ENCODE measurements at regions not wholly inside any gene's neighbourhood (a gene's known extent, or its start where the extent isn't known, plus 50 kb on each side); places are given as distances from the start of the nearest gene placed in this dataset.

GRCh38 chr2:236904389-236905263 lies 181.1 kb upstream of the COPS8 start:
- Histone ChIP-seq H3K9me3 (no peaks in the 10 kb centered on the region), H3K4me3 (no peak overlapping the region), H3K36me3 (ENCODE audit: low read depth) (no peaks in the 10 kb centered on the region), H3K4me1 (ENCODE audit: low read depth) (no peaks in the 10 kb centered on the region)
- intact Hi-C loops (cut with DNase I, micrococcal nuclease), result no loop called here
- no peak for TF ChIP-seq CTCF (IDR thresholded peaks at IDR 0.05)
- ATAC-seq (no peak), DNase-seq (no peak)

- intact Hi-C loops (cut with DNase I, micrococcal nuclease), result no loop called here
- H3K9me3 ChIP-seq, result no peaks in the 10 kb centered on the region
- no peaks in the 10 kb centered on the region for H3K4me1 ChIP-seq (ENCODE audit: low read depth)
- no peaks in the 10 kb centered on the region for H3K36me3 ChIP-seq (ENCODE audit: low read depth)
- no peak for ATAC-seq
- no peak overlapping the region for H3K4me3 ChIP-seq
- no peak for DNase-seq
- TF ChIP-seq CTCF (IDR thresholded peaks at IDR 0.05), result no peak
Observed at GRCh38 chr2:236905976-236906375, 179.7 kb upstream of the COPS8 start.

GRCh38 chr2:236908439-236909192 lies 177.1 kb upstream of the COPS8 start:
- no peak for TF ChIP-seq CTCF (IDR thresholded peaks at IDR 0.05)
- H3K9me3 ChIP-seq, result no peaks in the 10 kb centered on the region
- no peaks in the 10 kb centered on the region for H3K36me3 ChIP-seq (ENCODE audit: low read depth)
- no peak overlapping the region for H3K4me3 ChIP-seq
- H3K4me1 ChIP-seq (ENCODE audit: low read depth), result no peaks in the 10 kb centered on the region
- intact Hi-C loops (cut with DNase I, micrococcal nuclease), result no loop called here
- DNase-seq, result no peak
- no peak for ATAC-seq

- no peak for DNase-seq
- TF ChIP-seq CTCF (IDR thresholded peaks at IDR 0.05), result no peak
- Histone ChIP-seq H3K36me3 (ENCODE audit: low read depth) (no peaks in the 10 kb centered on the region), H3K4me1 (ENCODE audit: low read depth) (no peaks in the 10 kb centered on the region), H3K9me3 (no peaks in the 10 kb centered on the region), H3K4me3 (no peak overlapping the region)
- intact Hi-C loops (cut with DNase I, micrococcal nuclease), result no loop called here
- no peak for ATAC-seq
Observed at GRCh38 chr2:236909193-236909504, 176.5 kb upstream of the COPS8 start.

GRCh38 chr2:236909802-236910201 lies 175.9 kb upstream of the COPS8 start:
- H3K36me3 ChIP-seq (ENCODE audit: low read depth), result no peaks in the 10 kb centered on the region
- no peaks in the 10 kb centered on the region for H3K4me1 ChIP-seq (ENCODE audit: low read depth)
- TF ChIP-seq CTCF (IDR thresholded peaks at IDR 0.05), result no peak
- ATAC-seq (no peak), DNase-seq (no peak)
- no peaks in the 10 kb centered on the region for H3K9me3 ChIP-seq
- H3K4me3 ChIP-seq, result no peak overlapping the region
- intact Hi-C loops (cut with DNase I, micrococcal nuclease), result no loop called here

Measured in mucosa of descending colon (tissue), 3 donors.